Type B pancreatic cell (in vitro differentiated cells): ENCODE measurements at regions not wholly inside any gene's neighbourhood (a gene's known extent, or its start where the extent isn't known, plus 50 kb on each side); places are given as distances from the start of the nearest gene placed in this dataset.

Experiments used
- DNase-seq: peaks from one replicate; pipeline ENCODE4 v3.0.0; 2021; ENCODE audit warnings: mixed read lengths; ENCODE audit not compliant: unreplicated experiment; ENCODE audit errors: extremely low spot score
- H3K27ac Mint-ChIP-seq: 2 replicates; pipeline ENCODE4 v1.8.0; 2021; ENCODE audit warnings: mild to moderate bottlenecking, mixed read lengths
- H3K27me3 Mint-ChIP-seq: 2 replicates; pipeline ENCODE4 v1.8.0; 2021; ENCODE audit warnings: mixed read lengths
- H3K36me3 Mint-ChIP-seq: 2 replicates; pipeline ENCODE4 v1.8.0; 2021; ENCODE audit warnings: mixed read lengths
- H3K4me1 Mint-ChIP-seq: one replicate; pipeline ENCODE4 v1.8.0; 2021; ENCODE audit warnings: mixed read lengths; ENCODE audit not compliant: unreplicated experiment
- H3K4me3 Mint-ChIP-seq: 2 replicates; pipeline ENCODE4 v1.8.0; 2021; ENCODE audit warnings: mild to moderate bottlenecking, mixed read lengths
- H3K9me3 Mint-ChIP-seq: 2 replicates; pipeline ENCODE4 v1.8.0; 2021; ENCODE audit warnings: mixed read lengths
- TF ChIP-seq, protein P1 (sequence below): fragments of 200-600 bp; sonication (generic); conservative IDR thresholded peaks from 2 replicates; pipeline ENCODE4 v1.5.0; 2021; ENCODE audit warnings: antibody characterized with exemption, mild to moderate bottlenecking

GRCh38 chr7:86978808-86979506 lies 80.5 kb downstream of the ELAPOR2 start:
- H3K36me3 Mint-ChIP-seq, result peaks cover 6% of the 10 kb centered on the region
- no peaks in the 10 kb centered on the region for H3K27me3 Mint-ChIP-seq
- TF ChIP-seq, protein P1, sequence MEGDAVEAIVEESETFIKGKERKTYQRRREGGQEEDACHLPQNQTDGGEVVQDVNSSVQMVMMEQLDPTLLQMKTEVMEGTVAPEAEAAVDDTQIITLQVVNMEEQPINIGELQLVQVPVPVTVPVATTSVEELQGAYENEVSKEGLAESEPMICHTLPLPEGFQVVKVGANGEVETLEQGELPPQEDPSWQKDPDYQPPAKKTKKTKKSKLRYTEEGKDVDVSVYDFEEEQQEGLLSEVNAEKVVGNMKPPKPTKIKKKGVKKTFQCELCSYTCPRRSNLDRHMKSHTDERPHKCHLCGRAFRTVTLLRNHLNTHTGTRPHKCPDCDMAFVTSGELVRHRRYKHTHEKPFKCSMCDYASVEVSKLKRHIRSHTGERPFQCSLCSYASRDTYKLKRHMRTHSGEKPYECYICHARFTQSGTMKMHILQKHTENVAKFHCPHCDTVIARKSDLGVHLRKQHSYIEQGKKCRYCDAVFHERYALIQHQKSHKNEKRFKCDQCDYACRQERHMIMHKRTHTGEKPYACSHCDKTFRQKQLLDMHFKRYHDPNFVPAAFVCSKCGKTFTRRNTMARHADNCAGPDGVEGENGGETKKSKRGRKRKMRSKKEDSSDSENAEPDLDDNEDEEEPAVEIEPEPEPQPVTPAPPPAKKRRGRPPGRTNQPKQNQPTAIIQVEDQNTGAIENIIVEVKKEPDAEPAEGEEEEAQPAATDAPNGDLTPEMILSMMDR, result no peak
- no peak overlapping the region for H3K27ac Mint-ChIP-seq
- H3K9me3 Mint-ChIP-seq, result no peaks in the 10 kb centered on the region
- H3K4me3 Mint-ChIP-seq, result no peak overlapping the region
- DNase-seq, result no peak
- peaks cover 20% of the 10 kb centered on the region for H3K4me1 Mint-ChIP-seq

DNA sequence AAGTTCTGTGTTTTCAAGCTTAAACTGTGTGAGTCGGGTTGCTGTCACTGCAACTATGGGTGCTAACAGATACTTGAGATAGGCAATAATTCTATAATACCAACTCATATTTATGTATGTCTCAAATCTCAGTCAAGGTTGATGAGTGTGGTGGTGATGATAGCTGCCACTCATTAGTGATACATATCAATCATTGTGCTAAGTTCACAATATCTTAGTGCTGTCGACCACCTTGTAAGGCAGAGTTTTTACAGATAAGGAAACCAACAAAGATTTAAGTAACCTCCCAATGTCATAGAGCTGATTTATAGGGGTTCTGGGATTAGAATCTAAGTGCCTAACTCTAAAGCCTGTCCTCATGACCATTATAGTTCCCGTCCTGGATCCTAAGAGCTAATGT lies 82.5 kb downstream of the ELAPOR2 start:
- H3K36me3 Mint-ChIP-seq, result peaks cover 6% of the 10 kb centered on the region
- H3K4me1 Mint-ChIP-seq, result peaks cover 24% of the 10 kb centered on the region
- no peak overlapping the region for H3K27ac Mint-ChIP-seq
- DNase-seq, result no peak
- H3K4me3 Mint-ChIP-seq, result no peak overlapping the region
- TF ChIP-seq, protein P1, result no peak
- H3K27me3 Mint-ChIP-seq, result no peaks in the 10 kb centered on the region
- no peaks in the 10 kb centered on the region for H3K9me3 Mint-ChIP-seq

DNA sequence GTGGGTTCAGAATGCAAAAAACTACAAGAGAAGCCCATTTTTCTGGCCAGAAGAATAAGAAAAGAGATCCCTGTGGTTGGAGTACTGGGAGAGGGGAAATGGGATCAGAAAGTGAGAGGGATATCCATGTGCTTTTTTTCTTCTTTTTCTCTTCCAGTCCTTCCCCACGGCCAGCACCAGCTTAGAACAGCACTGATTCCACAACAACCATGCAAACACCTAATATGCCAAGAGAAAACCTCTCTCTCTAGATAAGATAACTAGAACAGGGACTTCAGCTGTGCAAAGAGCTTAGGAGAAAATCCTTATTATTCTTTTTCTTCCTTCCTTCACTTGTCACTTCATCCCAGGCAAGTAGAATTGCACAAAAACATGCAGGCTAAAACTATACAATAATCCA lies 83.5 kb downstream of the ELAPOR2 start:
- H3K27me3 Mint-ChIP-seq, result no peaks in the 10 kb centered on the region

DNA sequence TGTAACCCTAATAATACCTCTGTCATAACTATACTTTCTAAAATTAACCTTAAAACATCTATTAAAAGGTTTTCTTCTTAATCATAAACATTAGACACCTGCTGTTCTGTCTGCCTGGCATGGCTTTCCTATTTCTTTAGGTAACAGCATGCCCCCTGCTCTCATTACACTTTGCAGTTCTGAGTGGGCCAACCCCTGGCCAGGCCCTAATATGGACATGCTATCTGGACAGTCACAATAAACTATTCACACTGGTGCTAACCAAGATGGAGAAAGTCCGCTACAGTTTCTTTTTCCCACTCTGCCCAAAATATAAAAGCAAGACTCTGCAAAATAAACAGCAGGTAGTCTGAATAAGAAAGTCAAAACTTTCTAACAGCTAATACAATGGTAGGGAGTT lies 84.0 kb downstream of the ELAPOR2 start:
- no peaks in the 10 kb centered on the region for H3K27me3 Mint-ChIP-seq

More for the DNA sequence above, 83.5 kb downstream of the ELAPOR2 start:
- no peak for DNase-seq
- H3K27ac Mint-ChIP-seq, result no peak overlapping the region
- H3K4me1 Mint-ChIP-seq, result peaks cover 17% of the 10 kb centered on the region
- H3K36me3 Mint-ChIP-seq, result no peaks in the 10 kb centered on the region
- H3K9me3 Mint-ChIP-seq, result no peaks in the 10 kb centered on the region
- H3K4me3 Mint-ChIP-seq, result no peak overlapping the region
- TF ChIP-seq, protein P1, result no peak

GRCh38 chr7:86972072-86972471 lies 87.4 kb downstream of the ELAPOR2 start:
- H3K27ac Mint-ChIP-seq, result no peak overlapping the region
- TF ChIP-seq, protein P1, result no peak
- DNase-seq, result no peak
- H3K4me1 Mint-ChIP-seq, result peaks cover 15% of the 10 kb centered on the region
- no peaks in the 10 kb centered on the region for H3K9me3 Mint-ChIP-seq
- H3K36me3 Mint-ChIP-seq, result no peaks in the 10 kb centered on the region
- no peak overlapping the region for H3K4me3 Mint-ChIP-seq
- H3K27me3 Mint-ChIP-seq, result no peaks in the 10 kb centered on the region

More for the DNA sequence above, 84.0 kb downstream of the ELAPOR2 start:
- TF ChIP-seq, protein P1, result no peak
- Mint-ChIP-seq H3K4me3 (no peak overlapping the region), H3K9me3 (no peaks in the 10 kb centered on the region), H3K4me1 (peaks cover 13% of the 10 kb centered on the region), H3K36me3 (no peaks in the 10 kb centered on the region), H3K27ac (no peak overlapping the region)
- DNase-seq, result no peak

DNA sequence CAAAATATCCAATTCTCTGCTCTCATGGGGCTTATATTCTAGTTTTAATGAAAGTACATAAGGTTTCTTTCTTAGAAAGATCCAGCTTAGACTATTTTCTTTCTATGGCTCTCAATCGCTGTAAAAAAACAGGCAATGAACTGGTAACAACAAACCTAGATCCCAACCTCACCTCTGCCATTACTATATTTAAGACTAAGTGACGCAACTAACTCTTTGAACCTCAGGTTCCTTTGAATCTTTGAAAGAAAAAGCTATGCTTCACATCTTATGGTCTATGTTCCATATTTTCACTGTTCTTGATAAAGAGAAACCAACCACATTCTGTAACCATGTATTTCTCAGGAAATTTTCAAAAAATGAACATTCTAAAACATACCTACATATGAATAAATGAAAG lies 88.5 kb downstream of the ELAPOR2 start:
- Mint-ChIP-seq H3K4me3 (no peak overlapping the region), H3K27ac (no peak overlapping the region), H3K36me3 (no peaks in the 10 kb centered on the region), H3K4me1 (peaks cover 20% of the 10 kb centered on the region), H3K27me3 (no peaks in the 10 kb centered on the region), H3K9me3 (no peaks in the 10 kb centered on the region)
- TF ChIP-seq, protein P1, result no peak
- no peak for DNase-seq
